ENCODE measurements at regions not wholly inside any gene's neighbourhood (a gene's known extent, or its start where the extent isn't known, plus 50 kb on each side); places are given as distances from the start of the nearest gene placed in this dataset.

DNA sequence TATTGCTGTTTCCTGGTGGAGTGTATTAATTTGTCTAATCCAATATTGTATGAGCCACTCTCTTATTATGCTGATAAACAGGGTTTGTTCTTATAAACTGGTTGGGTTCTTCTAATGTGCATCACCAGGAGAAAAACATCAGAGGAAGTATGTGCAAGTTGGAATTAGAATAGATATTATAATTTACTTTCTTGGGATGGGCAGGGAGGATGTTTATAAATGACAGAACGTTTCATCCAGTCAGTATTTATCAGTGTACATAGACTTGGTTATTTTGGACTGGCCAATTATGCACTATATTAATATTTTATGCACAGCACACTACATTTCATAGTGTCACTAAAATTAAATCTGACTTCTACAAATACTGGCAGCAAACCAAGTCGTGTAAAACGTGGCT, 495.8 kb downstream of the PSAT1 start:
- Histone ChIP-seq H3K9ac (ENCODE audit: insufficient read depth, low read length, poor library complexity, severe bottlenecking) (no peak overlapping the region), H3K27me3 (ENCODE audit: control insufficient read depth in 2 of 2, insufficient read depth in 2 of 2, low read length in 2 of 2) (no peaks in the 10 kb centered on the region), H3K4me1 (ENCODE audit: control insufficient read depth in 1 of 2, insufficient read depth in 2 of 2, low read length in 2 of 2) (no peaks in the 10 kb centered on the region), H3K4me2 (replicated peaks; ENCODE audit: extremely low read depth, low read length, poor library complexity, severe bottlenecking) (no peak overlapping the region), H3K27ac (ENCODE audit: low read depth in 1 of 2, low read length in 2 of 2) (no peak overlapping the region), H3K79me2 (ENCODE audit: insufficient read depth, low read length) (no peaks in the 10 kb centered on the region), H3K9me3 (replicated peaks in 1 of 2; ENCODE audit: control insufficient read depth in 1 of 2, insufficient read depth in 1 of 2, low read length in 2 of 2) (no peaks in the 10 kb centered on the region), H3K4me3 (replicated peaks in 1 of 3; ENCODE audit: low read depth in 2 of 3, low read length in 3 of 3) (no peak overlapping the region), H4K20me1 (ENCODE audit: insufficient read depth, low read length) (no peaks in the 10 kb centered on the region), H3K36me3 (replicated peaks in 1 of 2; ENCODE audit: control insufficient read depth in 1 of 2, insufficient read depth in 2 of 2, low read length in 2 of 2) (no peaks in the 10 kb centered on the region), H2AFZ (ENCODE audit: insufficient read depth, low read depth, low read length, poor library complexity, severe bottlenecking) (no peak overlapping the region)
- TF ChIP-seq, protein P1, sequence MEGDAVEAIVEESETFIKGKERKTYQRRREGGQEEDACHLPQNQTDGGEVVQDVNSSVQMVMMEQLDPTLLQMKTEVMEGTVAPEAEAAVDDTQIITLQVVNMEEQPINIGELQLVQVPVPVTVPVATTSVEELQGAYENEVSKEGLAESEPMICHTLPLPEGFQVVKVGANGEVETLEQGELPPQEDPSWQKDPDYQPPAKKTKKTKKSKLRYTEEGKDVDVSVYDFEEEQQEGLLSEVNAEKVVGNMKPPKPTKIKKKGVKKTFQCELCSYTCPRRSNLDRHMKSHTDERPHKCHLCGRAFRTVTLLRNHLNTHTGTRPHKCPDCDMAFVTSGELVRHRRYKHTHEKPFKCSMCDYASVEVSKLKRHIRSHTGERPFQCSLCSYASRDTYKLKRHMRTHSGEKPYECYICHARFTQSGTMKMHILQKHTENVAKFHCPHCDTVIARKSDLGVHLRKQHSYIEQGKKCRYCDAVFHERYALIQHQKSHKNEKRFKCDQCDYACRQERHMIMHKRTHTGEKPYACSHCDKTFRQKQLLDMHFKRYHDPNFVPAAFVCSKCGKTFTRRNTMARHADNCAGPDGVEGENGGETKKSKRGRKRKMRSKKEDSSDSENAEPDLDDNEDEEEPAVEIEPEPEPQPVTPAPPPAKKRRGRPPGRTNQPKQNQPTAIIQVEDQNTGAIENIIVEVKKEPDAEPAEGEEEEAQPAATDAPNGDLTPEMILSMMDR (IDR thresholded peaks at IDR 0.05) = no peak
- no peak for DNase-seq
- Mint-ChIP-seq H3K4me3 (no peak overlapping the region), H3K9me3 (peaks cover 5 to 13% (median 9%) of the 10 kb centered on the region in 7 donors), H3K27ac (no peak overlapping the region), H3K36me3 (no peaks in the 10 kb centered on the region), H3K4me1 (no peaks in the 10 kb centered on the region), H3K27me3 (ENCODE audit: low read depth in 3 of 3) (peaks cover 0 to under 1% (median 0%) of the 10 kb centered on the region in 3 donors)
- no CpG with 5 or more reads among the region's 3 CpGs for WGBS (ENCODE audit: insufficient coverage)
- intact Hi-C loops (cut with micrococcal nuclease) = no loop called here

DNA sequence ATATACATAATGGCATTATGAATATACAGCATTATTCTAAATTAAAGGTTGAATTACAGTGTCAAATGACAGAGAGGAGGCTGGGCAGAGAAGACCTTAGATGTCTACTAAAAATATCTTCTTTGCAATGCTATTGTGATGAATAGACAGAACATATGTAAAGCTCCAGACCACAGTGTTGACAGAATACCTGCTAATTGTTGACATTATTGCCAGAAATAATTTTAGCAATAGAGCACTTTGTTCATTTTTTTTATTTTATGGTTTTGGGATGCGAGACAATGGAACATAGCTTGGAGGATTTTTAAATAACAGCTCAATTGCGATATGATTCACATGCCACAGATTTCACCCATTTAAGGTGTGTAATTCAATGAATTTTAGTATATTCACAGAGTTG, 508.8 kb downstream of the PSAT1 start:
- Histone ChIP-seq H3K4me1 (ENCODE audit: control insufficient read depth in 1 of 2, insufficient read depth in 2 of 2, low read length in 2 of 2) (no peaks in the 10 kb centered on the region), H3K27ac (ENCODE audit: low read depth in 1 of 2, low read length in 2 of 2) (no peak overlapping the region), H3K9me3 (replicated peaks in 1 of 2; ENCODE audit: control insufficient read depth in 1 of 2, insufficient read depth in 1 of 2, low read length in 2 of 2) (no peaks in the 10 kb centered on the region), H3K79me2 (ENCODE audit: insufficient read depth, low read length) (no peaks in the 10 kb centered on the region), H3K27me3 (ENCODE audit: control insufficient read depth in 2 of 2, insufficient read depth in 2 of 2, low read length in 2 of 2) (no peaks in the 10 kb centered on the region), H4K20me1 (ENCODE audit: insufficient read depth, low read length) (no peaks in the 10 kb centered on the region), H3K36me3 (replicated peaks in 1 of 2; ENCODE audit: control insufficient read depth in 1 of 2, insufficient read depth in 2 of 2, low read length in 2 of 2) (no peaks in the 10 kb centered on the region), H3K4me3 (replicated peaks in 1 of 3; ENCODE audit: low read depth in 2 of 3, low read length in 3 of 3) (no peak overlapping the region), H3K9ac (ENCODE audit: insufficient read depth, low read length, poor library complexity, severe bottlenecking) (no peak overlapping the region), H2AFZ (ENCODE audit: insufficient read depth, low read depth, low read length, poor library complexity, severe bottlenecking) (no peak overlapping the region), H3K4me2 (replicated peaks; ENCODE audit: extremely low read depth, low read length, poor library complexity, severe bottlenecking) (no peak overlapping the region)
- H3K4me1 Mint-ChIP-seq = no peaks in the 10 kb centered on the region
- H3K27me3 Mint-ChIP-seq (ENCODE audit: low read depth in 3 of 3) = no peaks in the 10 kb centered on the region
- intact Hi-C loops (cut with micrococcal nuclease) = no loop called here
- no peak overlapping the region for H3K27ac Mint-ChIP-seq
- TF ChIP-seq, protein P1 (IDR thresholded peaks at IDR 0.05) = no peak
- no peak for DNase-seq
- no peaks in the 10 kb centered on the region for H3K36me3 Mint-ChIP-seq
- H3K4me3 Mint-ChIP-seq = no peak overlapping the region
- no CpG with 5 or more reads among the region's 2 CpGs for WGBS (ENCODE audit: insufficient coverage)
- peaks cover 0 to 6% (median 3%) of the 10 kb centered on the region in 7 donors for H3K9me3 Mint-ChIP-seq

Data from CD14-positive monocyte (primary cell).